HepG2 (cell line): ENCODE measurements at regions not wholly inside any gene's neighbourhood (a gene's known extent, or its start where the extent isn't known, plus 50 kb on each side); places are given as distances from the start of the nearest gene placed in this dataset.

Experiments used
- ATAC-seq: fragments of 200-7000 bp; cut with Tn5 transposase; 3 replicates; pipeline ENCODE4 v1.9.1; 2020; ENCODE audit warnings: mild to moderate bottlenecking, moderate library complexity
- BruUV-seq: library from RNA; stranded (reverse); fragments of 400-500 nt; replicated peaks from 2 replicates; lab custom pipeline; 2021; lab: Mats Ljungman, UMichigan
- CTCF ChIA-PET: fragments of 300-600 bp; formaldehyde crosslinking; extraction: SDS; loops from one replicate; lab custom pipeline; 2021; ENCODE audit warnings: low total read pairs, inconsistent platforms, low intra/inter-chr PET ratio; lab: Yijun Ruan, JAX
- POLR2A ChIA-PET: fragments of 350-600 bp; sonication (Branson Sonifier 250); formaldehyde crosslinking; loops from one replicate; lab custom pipeline; 2020; ENCODE audit warnings: antibody characterized with exemption, inconsistent platforms; lab: Yijun Ruan, JAX
- DNase-seq: peaks from one replicate; pipeline ENCODE4 v3.0.0-alpha.2; 2015; ENCODE audit warnings: low spot score
- FAIRE-seq: peaks from 3 replicates; lab custom pipeline; 2011; peaks lifted over from hg19 to GRCh38; lab: Jason Lieb, UNC
- H2AFZ ChIP-seq: one replicate; pipeline ENCODE4 v1.6.1; 2011; ENCODE audit warnings: low read length, inconsistent platforms
- H3K27ac ChIP-seq: fragments of 300-600 bp; 3 replicates; pipeline ENCODE4 v1.8.0; 2011; ENCODE audit warnings: mixed run types, mild to moderate bottlenecking, mixed read lengths, low read length, inconsistent platforms; ENCODE audit not compliant: insufficient read depth; ENCODE audit errors: extremely low read length
- H3K27me3 ChIP-seq, 2 experiments: fragments of 200-600 bp in 1 of 2; 2 replicates in 1 of 2; 3 replicates in 1 of 2; pipeline versions ENCODE4 v1.6.0 to v1.8.0; 2011; ENCODE audit warnings: low read length in 2 of 2, mild to moderate bottlenecking in 2 of 2, moderate library complexity in 2 of 2, inconsistent platforms in 1 of 2; ENCODE audit not compliant: insufficient read depth in 2 of 2, control insufficient read depth in 1 of 2
- H3K36me3 ChIP-seq, 2 experiments: fragments of 200-600 bp in 1 of 2; replicated peaks in 1 of 2; 2 replicates in 1 of 2; 3 replicates in 1 of 2; pipeline versions ENCODE4 v1.5.1 to v1.8.0; 2011; ENCODE audit warnings: low read length in 2 of 2, inconsistent platforms in 1 of 2; ENCODE audit not compliant: insufficient read depth in 2 of 2, control insufficient read depth in 1 of 2
- H3K4me1 ChIP-seq: 2 replicates; pipeline ENCODE4 v1.5.1; 2012; ENCODE audit warnings: low read length, inconsistent platforms; ENCODE audit not compliant: insufficient read depth
- H3K4me2 ChIP-seq: 2 replicates; pipeline ENCODE4 v1.6.0; 2011; ENCODE audit warnings: low read depth, low read length, inconsistent platforms
- H3K4me3 ChIP-seq, 3 experiments: fragments of 200-600 bp in 1 of 3; sonication (generic), shearing (Covaris generic) in 1 of 3; replicated peaks in 1 of 3; 2 replicates each; pipeline ENCODE4 v1.5.1; 2011 to 2016; ENCODE audit warnings: low read length in 3 of 3, inconsistent platforms in 2 of 3, low read depth in 2 of 3, mild to moderate bottlenecking in 2 of 3, control low read depth in 1 of 3, mixed read lengths in 1 of 3; ENCODE audit not compliant: insufficient read depth in 1 of 3
- H3K79me2 ChIP-seq: one replicate; pipeline ENCODE4 v1.6.1; 2011; ENCODE audit warnings: low read length, inconsistent platforms; ENCODE audit not compliant: insufficient read depth
- H3K9ac ChIP-seq: 2 replicates; pipeline ENCODE4 v1.6.0; 2011; ENCODE audit warnings: mild to moderate bottlenecking, low read depth, low read length, inconsistent platforms; ENCODE audit not compliant: insufficient read depth
- H3K9me3 ChIP-seq: 2 replicates; pipeline ENCODE4 v1.5.1; 2012; ENCODE audit warnings: mild to moderate bottlenecking, low read length
- H4K20me1 ChIP-seq: 2 replicates; pipeline ENCODE4 v1.6.0; 2011; ENCODE audit warnings: inconsistent platforms, mild to moderate bottlenecking, low read length, moderate library complexity; ENCODE audit not compliant: insufficient read depth
- E2F5 ChIP-seq: sonication (generic); formaldehyde crosslinking; conservative IDR thresholded peaks from 2 replicates; pipeline ENCODE4 v1.4.0; 2020; ENCODE audit warnings: missing genetic modification reagents
- KDM1A ChIP-seq: IDR thresholded peaks from 2 replicates; pipeline ENCODE4 v1.6.1; 2016; ENCODE audit warnings: missing compliant biosample characterization
- NBN ChIP-seq: fragments of 450-650 bp; conservative IDR thresholded peaks from 2 replicates; pipeline ENCODE4 v1.6.1; 2017
- NR2F6 ChIP-seq, 2 experiments: IDR thresholded peaks; 2 replicates each; pipeline ENCODE4 v1.6.1; 2016; ENCODE audit warnings: antibody characterized with exemption in 1 of 2, mild to moderate bottlenecking in 1 of 2
- PBX3 ChIP-seq: sonication (generic); formaldehyde crosslinking; IDR thresholded peaks from 2 replicates; pipeline ENCODE4 v1.8.1; 2023; ENCODE audit warnings: missing genetic modification reagents, inconsistent platforms, borderline replicate concordance
- PHB2 ChIP-seq: fragments of 450-650 bp; IDR thresholded peaks from 2 replicates; pipeline ENCODE4 v1.6.1; 2018; ENCODE audit not compliant: partially characterized antibody
- TEAD3 ChIP-seq: optimal IDR thresholded peaks from 2 replicates; pipeline ENCODE3; 2016; ENCODE audit warnings: borderline replicate concordance
- THAP9 ChIP-seq: sonication (generic); formaldehyde crosslinking; IDR thresholded peaks from 2 replicates; pipeline ENCODE4; 2020; ENCODE audit warnings: missing genetic modification reagents, mild to moderate bottlenecking, borderline replicate concordance
- XBP1 ChIP-seq: sonication (generic); formaldehyde crosslinking; IDR thresholded peaks from 2 replicates; pipeline ENCODE4 v1.5.0; 2020; ENCODE audit warnings: missing genetic modification reagents
- ZBTB33 ChIP-seq: sonication (generic); formaldehyde crosslinking; IDR thresholded peaks from 2 replicates; pipeline ENCODE4 v1.4.0; 2020; ENCODE audit warnings: missing genetic modification reagents
- ZNF12 ChIP-seq: sonication (generic); formaldehyde crosslinking; IDR thresholded peaks from 2 replicates; pipeline ENCODE4 v1.5.0; 2020; ENCODE audit warnings: missing genetic modification reagents
- ZNF296 ChIP-seq: sonication (generic); formaldehyde crosslinking; conservative IDR thresholded peaks from 2 replicates; pipeline ENCODE4 v1.5.0; 2020; ENCODE audit warnings: mild to moderate bottlenecking, missing genetic modification reagents
- ZNF567 ChIP-seq: sonication (generic); formaldehyde crosslinking; IDR thresholded peaks from 2 replicates; pipeline ENCODE4 v1.8.1; 2023; ENCODE audit warnings: mild to moderate bottlenecking, missing genetic modification reagents, borderline replicate concordance
- ZNF703 ChIP-seq: sonication (generic); formaldehyde crosslinking; IDR thresholded peaks from 2 replicates; pipeline ENCODE4 v1.5.1; 2020; ENCODE audit warnings: missing genetic modification reagents, mild to moderate bottlenecking, moderate library complexity, borderline replicate concordance
- WGBS: methylation state at CpG from one replicate; pipeline ENCODE4 v1.1.6; 2017; ENCODE audit warnings: low lambda C conversion rate; 5-methylcytosine and 5-hydroxymethylcytosine counted together
- in situ Hi-C: cut with HindIII; loops from 2 replicates; pipeline ENCODE4 v1.10.0; 2017; ENCODE audit warnings: low pct_unique_long_range_greater_than_20kb; ENCODE audit not compliant: extremely low pct_ligation_motif_present
- intact Hi-C: fragments of 100-400 bp; cut with micrococcal nuclease; formaldehyde crosslinking; loops from one replicate; pipeline ENCODE4 v1.10.0; 2022; ENCODE audit not compliant: unreplicated experiment

- TF ChIP-seq THAP9 (CRISPR knock-in tag) (no peak), ZBTB33 (CRISPR knock-in tag) (no peak)
These were observed 953.9 kb downstream of the GBE1 start (continued) for GRCh38 chr3:80807577-80807976.

GRCh38 chr3:80806673-80807072 is 954.8 kb downstream of the GBE1 start:
- WGBS: under 1% methylated on average over 4 of the region's 4 CpGs

More at GRCh38 chr3:80806673-80807072, 954.8 kb downstream of the GBE1 start:
- Histone ChIP-seq H3K4me2 (no peak overlapping the region), H3K4me1 (no peaks in the 10 kb centered on the region), H3K9ac (no peak overlapping the region), H2AFZ (no peak overlapping the region), H3K27me3 (no peaks in the 10 kb centered on the region), H3K79me2 (no peaks in the 10 kb centered on the region), H3K36me3 (no peaks in the 10 kb centered on the region), H3K27ac (no peak overlapping the region), H3K9me3 (no peaks in the 10 kb centered on the region), H3K4me3 (no peak overlapping the region), H4K20me1 (no peaks in the 10 kb centered on the region)
- no TSS peak for BruUV-seq
- FAIRE-seq: no peak
- no peak for TF ChIP-seq ZNF296 (CRISPR knock-in tag)
- TF ChIP-seq PBX3: no peak
- no peak for TF ChIP-seq E2F5 (CRISPR knock-in tag)
- TF ChIP-seq ZNF12 (CRISPR knock-in tag): no peak
- TF ChIP-seq KDM1A (CRISPR knock-in tag): no peak
- no peak for TF ChIP-seq XBP1 (CRISPR knock-in tag)
- no peak for TF ChIP-seq ZNF567 (CRISPR knock-in tag)
- no peak for TF ChIP-seq NBN
- no peak for TF ChIP-seq NR2F6 (IDR thresholded peaks at IDR 0.05)
- no peak for TF ChIP-seq NR2F6 (CRISPR knock-in tag; IDR thresholded peaks at IDR 0.05)
- TF ChIP-seq ZNF703 (CRISPR knock-in tag): no peak
- TF ChIP-seq TEAD3 (CRISPR knock-in tag): no peak
- no peak for TF ChIP-seq PHB2
- DNase-seq: no peak
- ChIA-PET POLR2A (no interaction called here), CTCF (no interaction called here)
- in situ Hi-C loops: no loop called here
- ATAC-seq: no peak
- intact Hi-C loops: no loop called here
